KMS-11 (cell line): ENCODE measurements at regions not wholly inside any gene's neighbourhood (a gene's known extent, or its start where the extent isn't known, plus 50 kb on each side); places are given as distances from the start of the nearest gene placed in this dataset.

Experiments used
- H2AFZ ChIP-seq: fragments of 200-600 bp; sonication (generic); 2 replicates; pipeline ENCODE4 v1.6.1; 2016; ENCODE audit warnings: antibody characterized with exemption, mixed run types, low read depth
- H3K27ac ChIP-seq: fragments of 200-600 bp; sonication (generic); 2 replicates; pipeline ENCODE4 v1.6.1; 2016; ENCODE audit warnings: mild to moderate bottlenecking, mixed run types
- H3K27me3 ChIP-seq: fragments of 200-600 bp; sonication (generic); 2 replicates; pipeline ENCODE4 v1.6.1; 2017; ENCODE audit warnings: mild to moderate bottlenecking, low read depth, mixed run types, moderate library complexity; ENCODE audit not compliant: insufficient read depth
- H3K36me3 ChIP-seq: fragments of 200-600 bp; sonication (generic); 2 replicates; pipeline ENCODE4 v1.6.1; 2017; ENCODE audit warnings: mild to moderate bottlenecking, mixed run types; ENCODE audit not compliant: insufficient read depth
- H3K4me1 ChIP-seq: fragments of 200-600 bp; sonication (generic); 2 replicates; pipeline ENCODE4 v1.6.1; 2016; ENCODE audit warnings: mild to moderate bottlenecking, low read depth, mixed run types; ENCODE audit not compliant: poor library complexity, severe bottlenecking
- H3K4me2 ChIP-seq: fragments of 200-600 bp; sonication (generic); 2 replicates; pipeline ENCODE4 v1.7.0; 2016; ENCODE audit warnings: mild to moderate bottlenecking, mixed run types
- H3K4me3 ChIP-seq: fragments of 200-600 bp; sonication (generic); IDR thresholded peaks from 2 replicates; pipeline ENCODE4 v1.6.1; 2017; ENCODE audit warnings: low read depth, low read length, mixed read lengths; ENCODE audit not compliant: insufficient read depth
- H3K79me2 ChIP-seq: fragments of 200-600 bp; sonication (generic); 2 replicates; pipeline ENCODE4 v1.6.1; 2016; ENCODE audit warnings: low read depth, mixed run types; ENCODE audit not compliant: insufficient read depth
- H3K9ac ChIP-seq: fragments of 200-600 bp; sonication (generic); 2 replicates; pipeline ENCODE4 v1.6.1; 2016; ENCODE audit warnings: mild to moderate bottlenecking, mixed run types
- H4K20me1 ChIP-seq: fragments of 200-600 bp; sonication (generic); 2 replicates; pipeline ENCODE4 v1.6.1; 2016; ENCODE audit warnings: mild to moderate bottlenecking, mixed run types; ENCODE audit not compliant: insufficient read depth
- CTCF ChIP-seq: fragments of 200-600 bp; sonication (generic); conservative IDR thresholded peaks from 2 replicates; pipeline ENCODE4 v1.6.1; 2017; ENCODE audit warnings: low read depth, mild to moderate bottlenecking, antibody characterized with exemption, low read length, moderate library complexity, mixed read lengths

GRCh38 chr1:57623039-57623790, 199.4 kb upstream of the DAB1 start:
- Histone ChIP-seq H3K4me1 (no peaks in the 10 kb centered on the region), H3K9ac (no peak overlapping the region), H3K4me2 (no peak overlapping the region), H3K27me3 (no peaks in the 10 kb centered on the region), H2AFZ (no peak overlapping the region), H3K36me3 (no peaks in the 10 kb centered on the region), H4K20me1 (no peaks in the 10 kb centered on the region), H3K79me2 (no peaks in the 10 kb centered on the region), H3K4me3 (no peak overlapping the region), H3K27ac (no peak overlapping the region)
- TF ChIP-seq CTCF: no peak

- Histone ChIP-seq H3K79me2 (no peaks in the 10 kb centered on the region), H4K20me1 (no peaks in the 10 kb centered on the region), H3K4me2 (no peak overlapping the region), H3K27me3 (no peaks in the 10 kb centered on the region), H3K36me3 (no peaks in the 10 kb centered on the region), H3K4me1 (no peaks in the 10 kb centered on the region), H3K27ac (no peak overlapping the region), H3K9ac (no peak overlapping the region), H2AFZ (no peak overlapping the region), H3K4me3 (no peak overlapping the region)
- no peak for TF ChIP-seq CTCF
Observed at GRCh38 chr1:57621776-57622175, 197.9 kb upstream of the DAB1 start.

GRCh38 chr1:57620605-57621004, 196.7 kb upstream of the DAB1 start:
- H3K4me2 ChIP-seq: no peak overlapping the region
- TF ChIP-seq CTCF: no peak
- H2AFZ ChIP-seq: no peak overlapping the region
- no peak overlapping the region for H3K4me3 ChIP-seq
- no peaks in the 10 kb centered on the region for H4K20me1 ChIP-seq
- H3K79me2 ChIP-seq: no peaks in the 10 kb centered on the region
- no peaks in the 10 kb centered on the region for H3K27me3 ChIP-seq
- no peaks in the 10 kb centered on the region for H3K36me3 ChIP-seq
- H3K27ac ChIP-seq: no peak overlapping the region
- H3K9ac ChIP-seq: no peak overlapping the region
- H3K4me1 ChIP-seq: no peaks in the 10 kb centered on the region

- no peaks in the 10 kb centered on the region for H3K36me3 ChIP-seq
- no peak for TF ChIP-seq CTCF
- no peak overlapping the region for H2AFZ ChIP-seq
- H3K27ac ChIP-seq: no peak overlapping the region
- no peak overlapping the region for H3K4me2 ChIP-seq
- H3K9ac ChIP-seq: no peak overlapping the region
- no peaks in the 10 kb centered on the region for H3K4me1 ChIP-seq
- no peaks in the 10 kb centered on the region for H4K20me1 ChIP-seq
- no peaks in the 10 kb centered on the region for H3K27me3 ChIP-seq
- no peak overlapping the region for H3K4me3 ChIP-seq
- H3K79me2 ChIP-seq: no peaks in the 10 kb centered on the region
Observed at GRCh38 chr1:57616921-57617320, 193.1 kb upstream of the DAB1 start.
